OCI-LY1 (cell line): ENCODE measurements at regions not wholly inside any gene's neighbourhood (a gene's known extent, or its start where the extent isn't known, plus 50 kb on each side); places are given as distances from the start of the nearest gene placed in this dataset.

Experiments
- H2AFZ ChIP-seq: fragments of 200-600 bp; sonication (generic), shearing (Covaris generic); 2 replicates; pipeline ENCODE4 v1.6.0; 2014; ENCODE audit warnings: antibody characterized with exemption, mild to moderate bottlenecking, low read length
- H3F3A ChIP-seq: fragments of 200-600 bp; sonication (generic), shearing (Covaris generic); 2 replicates; pipeline ENCODE4 v1.6.0; 2014; ENCODE audit warnings: mild to moderate bottlenecking, antibody characterized with exemption, low read length, moderate library complexity; ENCODE audit not compliant: insufficient read depth
- H3K27ac ChIP-seq: fragments of 200-600 bp; sonication (generic); 2 replicates; pipeline ENCODE4 v1.5.1; 2014; ENCODE audit warnings: low read length, mixed run types, mild to moderate bottlenecking, low read depth; ENCODE audit not compliant: poor library complexity, severe bottlenecking
- H3K27me3 ChIP-seq: fragments of 200-600 bp; sonication (generic); 2 replicates; pipeline ENCODE4 v1.6.0; 2014; ENCODE audit warnings: antibody characterized with exemption, mild to moderate bottlenecking, low read length, moderate library complexity; ENCODE audit not compliant: insufficient read depth
- H3K36me3 ChIP-seq: fragments of 200-600 bp; sonication (generic); 2 replicates; pipeline ENCODE4 v1.6.1; 2014; ENCODE audit warnings: mild to moderate bottlenecking, antibody characterized with exemption, low read length, moderate library complexity, mixed read lengths; ENCODE audit not compliant: insufficient read depth
- H3K4me1 ChIP-seq: fragments of 200-600 bp; sonication (generic); 2 replicates; pipeline ENCODE4 v1.5.1; 2014; ENCODE audit warnings: mild to moderate bottlenecking, low read length, moderate library complexity; ENCODE audit not compliant: insufficient read depth, severe bottlenecking
- H3K4me2 ChIP-seq: fragments of 200-600 bp; sonication (generic), shearing (Covaris generic); 2 replicates; pipeline ENCODE4 v1.6.1; 2014; ENCODE audit warnings: low read length
- H3K4me3 ChIP-seq: fragments of 200-600 bp; sonication (generic); 2 replicates; pipeline ENCODE4 v1.5.1; 2014; ENCODE audit warnings: low read length, low read depth, mild to moderate bottlenecking, mixed read lengths; ENCODE audit not compliant: poor library complexity, severe bottlenecking
- H3K79me2 ChIP-seq: fragments of 200-600 bp; shearing (Covaris generic); 2 replicates; pipeline ENCODE4 v1.6.1; 2016; ENCODE audit warnings: mixed run types, low read length, mixed read lengths; ENCODE audit not compliant: insufficient read depth
- H3K9ac ChIP-seq: fragments of 200-600 bp; sonication (generic), shearing (Covaris generic); 2 replicates; pipeline ENCODE4 v1.6.1; 2014; ENCODE audit warnings: mild to moderate bottlenecking, low read length, mixed read lengths
- H3K9me2 ChIP-seq: fragments of 200-600 bp; sonication (generic), shearing (Covaris generic); 2 replicates; pipeline ENCODE4 v1.6.1; 2014; ENCODE audit warnings: low read depth, mild to moderate bottlenecking, low read length, mixed read lengths
- H3K9me3 ChIP-seq: fragments of 200-600 bp; shearing (Covaris generic); 2 replicates; pipeline ENCODE4 v1.6.1; 2014; ENCODE audit warnings: low read length, mixed read lengths
- H4K20me1 ChIP-seq: fragments of 200-600 bp; sonication (generic), shearing (Covaris generic); 2 replicates; pipeline ENCODE4 v1.6.0; 2016; ENCODE audit warnings: mild to moderate bottlenecking, low read length; ENCODE audit not compliant: insufficient read depth
- EZH2 ChIP-seq: fragments of 200-600 bp; sonication (generic), shearing (Covaris generic); IDR thresholded peaks from 2 replicates; pipeline ENCODE4 v1.8.0; 2017; ENCODE audit warnings: borderline replicate concordance, mixed run types, mild to moderate bottlenecking, antibody characterized with exemption, low read length, moderate library complexity, mixed read lengths
- TF ChIP-seq, protein P1 (sequence below): fragments of 200-600 bp; sonication (generic), shearing (Covaris generic); IDR thresholded peaks from 2 replicates; pipeline ENCODE4 v1.5.1; 2017; ENCODE audit warnings: mild to moderate bottlenecking, antibody characterized with exemption, low read length, moderate library complexity, mixed read lengths

DNA sequence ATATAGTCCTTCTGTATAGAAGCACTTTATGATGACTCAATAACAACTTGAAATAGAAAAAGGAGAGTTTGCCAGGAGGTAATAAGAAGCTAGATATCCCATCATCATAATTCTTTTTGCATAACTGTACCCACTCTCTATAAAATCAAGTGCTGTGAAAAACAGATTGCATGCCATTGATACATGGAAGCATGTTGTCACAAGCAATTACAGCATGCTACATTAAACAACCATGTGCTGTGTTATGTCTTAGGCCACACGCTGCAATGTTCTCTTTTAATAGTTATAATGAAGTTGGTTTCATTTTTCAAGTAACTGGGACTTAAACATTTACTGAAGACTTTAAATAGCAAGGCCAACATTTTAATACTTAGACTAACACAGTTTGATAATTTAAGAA lies 264.2 kb downstream of the RPRM start:
- no peak overlapping the region for H3K4me3 ChIP-seq
- H2AFZ ChIP-seq = no peak overlapping the region
- H3K9me2 ChIP-seq = no peaks in the 10 kb centered on the region
- H4K20me1 ChIP-seq = no peaks in the 10 kb centered on the region
- H3K9ac ChIP-seq = no peak overlapping the region
- H3F3A ChIP-seq = no peaks in the 10 kb centered on the region
- no peaks in the 10 kb centered on the region for H3K36me3 ChIP-seq
- no peaks in the 10 kb centered on the region for H3K9me3 ChIP-seq
- TF ChIP-seq EZH2 = no peak
- TF ChIP-seq, protein P1, sequence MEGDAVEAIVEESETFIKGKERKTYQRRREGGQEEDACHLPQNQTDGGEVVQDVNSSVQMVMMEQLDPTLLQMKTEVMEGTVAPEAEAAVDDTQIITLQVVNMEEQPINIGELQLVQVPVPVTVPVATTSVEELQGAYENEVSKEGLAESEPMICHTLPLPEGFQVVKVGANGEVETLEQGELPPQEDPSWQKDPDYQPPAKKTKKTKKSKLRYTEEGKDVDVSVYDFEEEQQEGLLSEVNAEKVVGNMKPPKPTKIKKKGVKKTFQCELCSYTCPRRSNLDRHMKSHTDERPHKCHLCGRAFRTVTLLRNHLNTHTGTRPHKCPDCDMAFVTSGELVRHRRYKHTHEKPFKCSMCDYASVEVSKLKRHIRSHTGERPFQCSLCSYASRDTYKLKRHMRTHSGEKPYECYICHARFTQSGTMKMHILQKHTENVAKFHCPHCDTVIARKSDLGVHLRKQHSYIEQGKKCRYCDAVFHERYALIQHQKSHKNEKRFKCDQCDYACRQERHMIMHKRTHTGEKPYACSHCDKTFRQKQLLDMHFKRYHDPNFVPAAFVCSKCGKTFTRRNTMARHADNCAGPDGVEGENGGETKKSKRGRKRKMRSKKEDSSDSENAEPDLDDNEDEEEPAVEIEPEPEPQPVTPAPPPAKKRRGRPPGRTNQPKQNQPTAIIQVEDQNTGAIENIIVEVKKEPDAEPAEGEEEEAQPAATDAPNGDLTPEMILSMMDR = no peak
- H3K27me3 ChIP-seq = no peaks in the 10 kb centered on the region
- H3K27ac ChIP-seq = no peak overlapping the region
- no peaks in the 10 kb centered on the region for H3K79me2 ChIP-seq
- H3K4me2 ChIP-seq = no peak overlapping the region
- H3K4me1 ChIP-seq = no peaks in the 10 kb centered on the region

DNA sequence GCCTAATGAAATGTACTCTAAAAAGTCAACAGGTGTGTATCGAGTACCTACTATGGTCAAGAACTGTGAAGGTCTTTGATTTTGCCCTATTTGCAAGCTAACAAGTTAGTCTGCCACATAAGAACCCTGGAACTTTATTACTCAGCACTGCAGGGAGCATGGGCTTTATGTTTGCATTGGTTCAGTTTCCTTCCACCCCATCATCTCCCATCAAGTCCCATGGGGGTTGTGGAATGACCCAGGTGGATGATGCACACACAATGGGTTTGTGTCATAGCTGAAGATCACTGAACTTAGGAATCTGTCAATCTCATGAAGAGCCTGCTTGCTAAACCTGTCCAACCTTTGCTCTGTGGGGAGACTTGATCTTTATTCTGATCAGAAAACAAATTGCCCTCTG lies 265.5 kb downstream of the RPRM start:
- no peaks in the 10 kb centered on the region for H3F3A ChIP-seq
- H3K4me1 ChIP-seq = no peaks in the 10 kb centered on the region
- no peaks in the 10 kb centered on the region for H3K27me3 ChIP-seq
- no peaks in the 10 kb centered on the region for H4K20me1 ChIP-seq
- H3K36me3 ChIP-seq = no peaks in the 10 kb centered on the region
- no peak overlapping the region for H3K4me3 ChIP-seq
- H3K27ac ChIP-seq = no peak overlapping the region
- TF ChIP-seq, protein P1 = no peak
- no peak for TF ChIP-seq EZH2
- no peak overlapping the region for H2AFZ ChIP-seq
- H3K9ac ChIP-seq = no peak overlapping the region
- H3K4me2 ChIP-seq = no peak overlapping the region
- no peaks in the 10 kb centered on the region for H3K9me3 ChIP-seq
- no peaks in the 10 kb centered on the region for H3K79me2 ChIP-seq
- H3K9me2 ChIP-seq = no peaks in the 10 kb centered on the region

DNA sequence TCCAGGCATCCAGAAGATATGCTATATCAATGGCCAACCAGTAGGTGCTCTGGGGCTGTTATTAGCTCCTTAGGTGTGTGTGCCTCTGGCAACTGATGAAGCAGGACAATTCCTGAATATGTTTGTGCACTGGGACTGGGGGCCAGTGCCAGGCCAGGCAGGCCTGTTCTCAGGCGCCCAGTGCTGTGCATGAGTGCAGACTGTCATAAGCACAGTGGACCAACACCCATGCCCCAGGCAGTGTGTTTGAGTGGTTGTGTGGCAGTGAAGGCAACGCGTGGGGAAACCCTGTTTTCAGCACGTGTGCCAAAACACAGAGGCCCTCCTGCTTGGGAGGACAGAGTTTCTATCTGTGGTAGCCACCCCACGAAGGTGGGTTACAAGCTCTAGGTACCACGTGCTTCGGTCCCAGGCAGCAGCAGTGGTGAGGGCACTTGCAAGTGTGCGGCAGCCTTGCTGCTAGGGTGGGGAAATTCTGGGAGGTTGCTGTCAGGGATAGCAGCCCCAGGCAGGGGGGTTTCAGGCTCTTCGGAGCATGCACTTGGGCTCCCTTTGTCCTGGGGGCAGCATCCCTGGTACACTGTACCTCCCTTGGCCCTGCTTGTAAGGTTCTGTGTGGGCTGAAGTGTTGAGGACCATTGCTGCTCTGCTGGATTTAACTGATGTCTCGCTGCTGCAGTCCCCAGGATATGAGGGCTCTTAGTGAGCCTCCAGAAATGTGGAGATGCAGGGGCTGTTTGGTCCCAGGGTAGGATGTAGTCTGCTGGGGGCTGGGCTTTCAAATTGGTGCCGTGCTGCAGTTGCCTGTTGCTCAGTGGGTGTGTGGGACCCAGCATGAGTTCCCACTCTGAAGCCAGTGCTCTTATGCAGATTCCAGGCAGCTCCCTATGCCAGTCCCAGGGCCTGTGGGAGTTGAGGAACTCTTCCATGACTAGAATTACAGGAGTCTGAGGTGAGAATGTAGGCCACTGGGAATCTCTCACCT lies 280.9 kb downstream of the RPRM start:
- Histone ChIP-seq H3K27ac (no peak overlapping the region), H3K4me3 (no peak overlapping the region), H2AFZ (no peak overlapping the region), H3K27me3 (no peaks in the 10 kb centered on the region), H3K9me3 (no peaks in the 10 kb centered on the region), H3K9ac (no peak overlapping the region), H3K4me1 (no peaks in the 10 kb centered on the region), H3K4me2 (no peak overlapping the region), H3K36me3 (no peaks in the 10 kb centered on the region), H3K79me2 (no peaks in the 10 kb centered on the region), H4K20me1 (no peaks in the 10 kb centered on the region), H3K9me2 (no peaks in the 10 kb centered on the region), H3F3A (no peaks in the 10 kb centered on the region)
- TF ChIP-seq, protein P1 = no peak
- TF ChIP-seq EZH2 = no peak
